ENCODE measurements at regions not wholly inside any gene's neighbourhood (a gene's known extent, or its start where the extent isn't known, plus 50 kb on each side); places are given as distances from the start of the nearest gene placed in this dataset.
A peak's percentile ranks its signal among the peaks of the same experiment; 100 is the strongest.

- no peaks in the 10 kb centered on the region for H3K36me3 ChIP-seq (ENCODE audit: control insufficient read depth in 2 of 2, insufficient read depth in 2 of 2, low read length in 1 of 2)
- DNase-seq (ENCODE audit: low read depth, low spot score), result no peak
- no peaks in the 10 kb centered on the region for H4K20me1 ChIP-seq (ENCODE audit: control insufficient read depth, insufficient read depth)
- SMC1A ChIA-PET (ENCODE audit: uncharacterized antibody, unreplicated experiment), result interaction anchor here (0.9 to 2.7 kb wide), 3 partner anchors 11 to 25 kb away, joined by 3 to 15 read pairs (median 3); no protein-coding TSS in a partner anchor
- FAIRE-seq, result no peak
- TF ChIP-seq POU2F2 (IDR thresholded peaks at IDR 0.05; ENCODE audit: borderline replicate concordance, low read depth, low read length), result no peak
- peak; percentile 74; the same call in 1 of the 2 replicates for TF ChIP-seq CBX5 (IDR thresholded peaks at IDR 0.05; ENCODE audit: low read depth)
- TF ChIP-seq ATF2 (IDR thresholded peaks at IDR 0.05; ENCODE audit: low read length), result peak; percentile 16; the same call in 1 of the 2 replicates
- no peak for TF ChIP-seq ASH2L (IDR thresholded peaks at IDR 0.05; ENCODE audit: borderline replicate concordance, low read depth)
- peak; percentile 18 for TF ChIP-seq MEF2B (IDR thresholded peaks at IDR 0.05; ENCODE audit: partially characterized antibody, poor library complexity, severe bottlenecking)
- peak; percentile 28; the same call in 1 of the 2 replicates for TF ChIP-seq RUNX3 (IDR thresholded peaks at IDR 0.05; ENCODE audit: low read length)
- no peak for TF ChIP-seq CBFB (IDR thresholded peaks at IDR 0.05; ENCODE audit: low read depth)
- TF ChIP-seq ZBTB4 (CRISPR knock-in tag; IDR thresholded peaks at IDR 0.05), result no peak
- H3K27ac ChIP-seq (ENCODE audit: control insufficient read depth, insufficient read depth), result no peak overlapping the region
- no TSS peak for BruUV-seq (replicated peaks)
- H3K4me3 ChIP-seq, result no peak overlapping the region
- peaks cover 17% of the 10 kb centered on the region for H3K4me1 ChIP-seq (ENCODE audit: control insufficient read depth, insufficient read depth, low read length)
- H3K4me2 ChIP-seq (ENCODE audit: control insufficient read depth, insufficient read depth), result no peak overlapping the region
- CTCF ChIA-PET, result interaction anchor here (0.6 kb wide), 1 partner anchor 13 kb away, joined by 3 read pairs; no protein-coding TSS in a partner anchor
- POLR2A ChIA-PET, result no interaction called here
- in situ Hi-C loops (cut with MboI) (no loop called here), intact Hi-C loops (cut with micrococcal nuclease; ENCODE audit: unreplicated experiment) (loop anchor here (1.0 to 5.0 kb wide), 2 partner anchors 25 to 242 kb away; no protein-coding TSS in a partner anchor)
- H3K9me3 ChIP-seq (replicated peaks; ENCODE audit: control insufficient read depth, insufficient read depth, low read length), result peaks cover 7% of the 10 kb centered on the region
- 86% methylated on average over 6 of the region's 6 CpGs for WGBS (ENCODE audit: insufficient coverage, insufficient replicate concordance, low lambda C conversion rate, missing lambda C conversion rate)
- no peaks in the 10 kb centered on the region for H3K27me3 ChIP-seq (replicated peaks in 1 of 2; ENCODE audit: control insufficient read depth in 2 of 2, insufficient read depth in 2 of 2, low read length in 1 of 2)
- H2AFZ ChIP-seq (ENCODE audit: control insufficient read depth, low read depth, low read length), result no peak overlapping the region
- no peak overlapping the region for H3K9ac ChIP-seq (ENCODE audit: control insufficient read depth, insufficient read depth, low read length)
- no peaks in the 10 kb centered on the region for H3K79me2 ChIP-seq (ENCODE audit: control insufficient read depth, insufficient read depth, low read length)
- peak; percentile 38 for ATAC-seq
- RAD21 ChIA-PET (ENCODE audit: unreplicated experiment), result interaction anchor here (0.6 kb wide), 1 partner anchor 24 kb away, joined by 3 read pairs; no protein-coding TSS in a partner anchor
These were observed 246.2 kb downstream of the FOXO1 start for GRCh38 chr13:40420160-40420740.
